ENCODE measurements at regions not wholly inside any gene's neighbourhood (a gene's known extent, or its start where the extent isn't known, plus 50 kb on each side); places are given as distances from the start of the nearest gene placed in this dataset.

DNA sequence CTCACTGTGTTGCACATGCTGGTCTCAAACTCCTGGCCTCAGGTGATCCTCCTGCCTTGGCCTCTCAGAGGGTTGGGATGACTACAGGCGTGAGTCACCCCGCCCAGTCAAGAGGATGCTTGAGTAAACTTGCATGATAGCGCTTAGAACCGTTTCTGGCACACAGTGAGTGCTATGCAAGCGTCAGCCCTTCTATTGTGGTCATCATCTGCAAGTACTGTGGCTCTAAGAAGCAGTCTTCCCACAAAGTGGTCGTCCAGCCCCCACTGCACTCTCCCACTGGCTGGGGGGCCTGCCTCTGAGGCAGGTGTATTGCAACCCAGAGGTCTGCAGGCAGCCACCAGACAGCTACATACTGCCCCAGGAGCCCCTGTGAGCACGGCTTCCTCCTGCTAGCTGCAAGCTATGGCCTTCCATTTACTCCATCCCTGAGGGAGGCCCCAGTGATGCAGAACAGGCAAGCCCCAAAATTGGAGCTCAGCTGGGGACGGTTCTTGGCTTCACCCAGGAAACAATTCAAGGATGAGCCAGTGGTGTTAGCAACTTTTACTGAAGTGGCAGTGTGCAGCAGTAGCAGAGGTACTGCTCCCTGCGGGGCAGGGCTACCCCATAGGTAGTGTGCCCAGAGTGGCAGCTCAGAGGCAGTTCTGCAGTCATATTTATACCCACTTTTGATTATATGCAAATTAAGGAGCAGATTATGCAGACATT is 95.4 kb downstream of the LSM3 start:
- no peak for DNase-seq

DNA sequence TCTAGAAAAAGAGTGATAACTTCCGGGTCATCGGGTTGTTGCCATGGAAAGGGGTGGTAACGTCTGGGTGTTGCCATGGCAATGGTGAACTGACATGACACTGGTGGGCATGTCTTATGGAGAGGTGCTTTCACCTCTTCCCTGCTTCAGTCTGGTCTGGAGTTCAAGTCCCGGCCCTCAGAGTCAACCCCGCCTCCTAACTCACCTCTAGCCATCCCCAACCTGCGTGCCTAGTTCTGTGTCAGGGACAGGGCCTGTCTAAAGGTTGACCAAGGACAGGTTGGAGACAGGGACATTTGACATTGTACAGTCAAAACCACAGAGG is 96.0 kb downstream of the LSM3 start:
- DNase-seq, result no peak

DNA sequence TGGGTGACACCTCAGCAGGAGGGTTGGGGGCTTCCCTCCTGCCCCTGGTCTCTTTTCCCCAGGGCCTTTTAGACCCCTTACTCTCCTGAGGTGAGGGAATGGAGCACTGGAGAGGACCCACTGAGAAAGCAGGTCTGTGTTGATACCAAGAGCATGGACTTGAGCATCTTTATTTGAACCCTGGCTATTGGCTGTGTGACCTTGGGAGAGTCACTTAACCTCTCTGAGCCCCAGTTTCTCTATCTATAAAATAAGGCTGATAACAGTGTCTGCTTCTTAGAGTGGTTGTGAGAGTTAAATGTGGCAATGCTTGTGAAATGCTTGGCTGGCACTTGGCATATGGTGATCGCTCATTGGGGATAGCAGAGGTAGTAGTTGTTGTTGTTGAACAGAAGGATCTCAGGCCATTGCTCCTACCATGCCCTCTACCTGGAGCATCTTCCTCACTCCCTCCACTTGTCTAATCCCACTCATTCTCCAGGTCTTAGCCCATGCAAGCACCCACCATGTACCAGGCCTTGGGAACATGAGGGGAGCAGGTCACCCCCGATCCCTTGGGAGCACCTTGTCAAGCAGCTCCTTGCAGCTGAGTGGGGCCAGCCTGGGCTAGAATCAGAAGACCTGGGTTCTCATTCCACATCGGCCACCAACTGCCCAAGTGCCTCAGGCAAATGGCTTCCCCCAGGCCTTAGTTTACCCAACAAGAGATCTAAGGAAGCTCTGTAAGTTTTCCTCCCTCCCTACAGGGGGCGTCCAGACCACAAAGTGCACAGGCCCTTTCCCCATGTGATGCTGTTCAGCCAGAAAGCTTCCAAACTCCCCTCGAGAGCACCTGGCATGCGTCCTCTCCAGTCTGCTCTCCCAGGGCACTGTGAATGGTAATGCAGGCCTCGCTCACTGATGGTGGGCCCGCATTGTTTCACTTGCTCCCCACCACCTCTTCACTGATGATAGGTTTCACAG is 96.7 kb downstream of the LSM3 start:
- no peak for DNase-seq

DNA sequence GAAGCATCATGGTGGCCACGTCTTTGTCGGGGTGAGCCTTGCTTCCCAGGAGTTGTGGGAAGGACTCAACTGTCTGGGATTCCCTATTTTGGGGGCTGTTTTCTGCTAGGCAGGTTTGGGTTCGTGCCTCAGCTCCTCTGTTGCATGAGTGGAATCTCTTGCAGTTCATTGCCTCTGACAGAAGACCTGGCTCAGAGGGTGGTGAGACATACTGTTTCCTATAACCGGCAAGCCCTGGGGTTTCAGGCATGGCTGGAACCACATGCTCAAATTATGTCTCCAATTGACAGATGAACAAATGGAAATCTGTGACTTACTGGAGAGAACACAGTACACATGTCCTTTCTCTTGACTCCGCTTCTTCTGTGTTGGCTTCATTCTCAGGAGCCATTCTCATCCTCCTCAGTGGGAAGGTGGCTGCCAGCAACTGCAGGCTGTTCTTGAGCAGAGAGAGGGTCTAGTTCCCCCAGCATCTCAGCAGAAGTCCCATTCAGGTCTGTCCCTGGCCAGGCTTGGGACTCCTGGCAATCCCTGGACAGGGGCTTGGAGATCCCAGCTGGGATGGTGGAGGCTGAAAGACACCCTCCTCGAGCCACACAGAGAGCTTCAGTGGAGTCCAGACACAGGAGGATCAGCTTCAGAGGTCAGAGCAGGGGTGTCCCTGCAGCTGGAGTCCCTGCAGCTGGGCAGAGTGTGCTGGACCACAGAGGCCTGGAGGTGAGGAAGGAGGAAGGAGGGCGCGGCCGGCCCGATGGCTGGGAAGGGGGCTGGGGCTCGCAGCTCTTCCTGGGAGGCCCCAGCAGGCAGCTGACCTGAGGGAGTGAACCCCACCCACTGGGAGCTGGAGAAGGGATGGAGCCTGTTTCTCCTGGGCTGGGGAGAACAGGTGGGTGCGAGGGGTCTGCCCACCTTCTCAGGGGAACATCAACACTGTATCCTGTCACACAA is 97.6 kb downstream of the LSM3 start:
- no peak for DNase-seq

DNA sequence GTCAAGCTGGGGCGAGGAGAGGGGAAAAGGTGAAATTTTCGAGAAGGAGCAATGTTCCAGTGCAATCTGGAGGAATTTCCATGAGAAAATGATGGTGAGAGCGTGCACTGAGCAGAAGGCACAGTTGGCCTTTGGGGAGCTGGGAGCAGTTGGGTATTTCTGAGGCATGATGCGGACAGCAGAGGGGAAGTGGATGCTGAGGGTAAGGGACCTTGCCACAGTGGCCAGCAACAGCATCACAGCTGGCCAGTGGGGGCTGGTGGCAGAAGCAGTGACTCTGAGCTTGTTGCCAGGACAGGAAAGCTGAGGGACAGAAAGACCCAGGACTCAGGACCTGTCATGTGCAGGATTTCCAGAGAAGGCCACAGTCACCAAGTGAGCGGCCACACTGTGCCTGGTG is 98.9 kb downstream of the LSM3 start:
- DNase-seq, result no peak

DNA sequence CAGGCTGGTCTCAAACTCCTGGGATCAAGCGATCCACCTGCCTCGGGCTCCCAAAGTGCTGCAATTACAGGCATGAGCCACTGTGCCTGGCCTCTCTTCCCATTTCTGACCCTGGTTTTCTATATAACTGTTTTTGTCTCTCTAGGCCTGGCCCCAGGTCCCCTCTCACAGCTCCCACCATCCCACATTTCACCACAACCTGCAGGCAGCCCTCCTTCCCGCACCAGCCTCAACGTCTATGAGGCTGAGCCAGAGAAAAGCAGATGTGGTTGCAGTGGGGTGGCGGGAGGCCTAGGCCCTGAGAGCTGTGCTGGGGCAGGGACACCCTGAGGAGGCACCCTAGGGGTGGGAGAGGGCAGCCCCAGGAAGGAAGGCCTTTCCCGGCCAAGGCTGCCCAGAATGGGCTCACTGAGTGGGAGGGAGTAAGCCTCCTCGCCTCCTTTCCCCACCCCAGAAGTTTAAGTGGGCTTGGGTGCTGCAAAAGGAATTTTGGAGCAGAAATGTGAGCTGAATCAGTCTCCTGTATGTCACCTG is 99.7 kb downstream of the LSM3 start:
- DNase-seq, result no peak

DNA sequence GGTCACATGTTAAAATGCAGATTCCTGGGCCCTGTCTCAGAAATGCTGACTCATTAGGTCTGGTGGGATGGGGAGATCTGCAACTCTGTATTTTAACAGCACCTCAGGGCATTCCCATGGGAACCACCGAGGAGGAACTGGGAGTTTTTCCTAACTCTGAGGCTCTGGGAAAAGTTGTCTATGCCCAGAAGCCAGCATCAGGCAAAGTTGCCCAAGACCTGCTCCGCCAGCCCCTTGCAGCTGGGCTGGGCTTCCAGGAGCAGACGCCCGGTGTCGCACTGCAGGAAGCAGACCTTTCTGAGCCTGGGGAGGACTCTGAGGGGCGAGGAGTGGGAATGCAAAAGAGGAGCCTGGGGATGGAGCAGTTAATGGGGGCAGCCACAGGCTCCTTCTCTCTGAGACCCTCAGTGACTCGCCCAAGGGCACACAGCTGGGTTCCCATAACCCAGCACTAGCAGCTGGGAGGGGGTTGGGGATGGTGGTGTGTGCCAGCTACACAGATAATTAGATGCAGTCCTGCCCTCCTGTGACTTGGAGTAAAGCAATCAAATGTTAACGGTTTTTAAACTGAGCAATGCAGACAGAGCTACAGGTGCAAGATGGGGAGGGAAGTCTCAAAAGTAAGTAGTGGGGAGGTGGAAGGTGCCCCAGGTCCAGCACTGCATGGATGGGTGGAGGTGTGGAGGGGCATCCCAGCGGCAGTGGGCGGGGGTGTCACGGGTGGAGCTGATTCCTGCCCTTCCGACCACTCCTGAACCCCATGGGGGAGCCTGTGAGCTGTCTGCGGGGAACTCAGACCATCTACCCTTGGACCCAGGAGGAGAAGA is 100.4 kb downstream of the LSM3 start:
- DNase-seq, result no peak

DNA sequence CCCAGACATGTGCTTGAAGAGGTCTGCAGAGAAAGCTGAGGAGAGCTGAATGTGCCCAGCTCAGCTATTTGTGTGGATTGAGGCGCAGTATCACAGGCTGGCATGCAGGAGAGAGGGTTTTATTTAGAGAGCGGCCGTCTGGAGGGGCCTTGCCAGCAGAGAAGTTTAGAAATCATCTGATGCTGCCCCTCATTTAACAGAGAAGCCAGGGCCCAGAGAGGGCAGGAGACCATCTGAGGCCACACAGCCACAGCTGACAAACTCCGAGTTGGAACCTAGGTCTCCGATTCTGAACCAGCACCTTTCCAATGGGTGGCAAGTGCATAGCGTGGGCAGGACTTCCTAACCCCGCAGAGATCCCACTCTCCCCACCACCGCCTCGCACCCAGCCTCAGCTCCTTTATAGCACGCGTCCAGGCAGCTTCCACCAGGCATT is 101.0 kb downstream of the LSM3 start:
- no peak for DNase-seq

DNA sequence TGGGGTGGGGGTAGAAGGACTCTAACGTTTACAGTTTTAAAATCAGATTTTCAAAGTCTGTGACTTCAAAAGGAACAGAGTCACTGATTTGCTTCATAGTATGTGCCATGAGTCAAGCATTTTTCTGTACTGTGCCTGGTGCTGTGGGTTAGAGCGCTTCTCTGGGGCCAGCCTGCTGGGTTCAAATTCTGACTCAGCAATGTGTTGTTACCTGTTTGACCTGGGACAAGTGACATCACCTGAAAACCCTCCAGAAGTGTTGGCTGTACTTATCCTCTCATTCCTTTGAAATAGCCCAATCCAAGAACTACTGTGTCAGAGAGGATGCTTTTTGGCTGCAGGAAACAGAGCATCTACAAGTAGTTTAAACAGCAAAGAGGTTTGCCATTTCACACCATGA is 101.7 kb downstream of the LSM3 start:
- DNase-seq, result no peak

DNA sequence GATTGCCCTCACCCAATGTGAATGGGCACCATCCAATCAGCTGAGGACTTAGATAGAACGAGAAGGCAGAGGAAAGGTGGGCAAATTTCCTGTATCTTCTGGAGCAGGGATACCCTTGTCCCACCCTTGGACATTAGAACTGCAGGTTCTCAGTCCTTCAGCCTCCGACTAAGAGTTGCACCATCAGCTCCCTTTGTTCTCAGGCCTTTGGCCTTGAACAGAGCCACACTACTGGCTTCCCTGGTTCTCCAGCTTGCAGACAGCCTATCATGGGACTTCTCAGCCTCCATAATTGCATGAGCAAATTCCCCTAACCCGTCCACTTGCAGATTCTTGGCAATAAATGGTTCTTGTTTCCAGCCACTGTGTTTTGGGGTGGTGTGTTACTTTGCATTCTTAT is 102.4 kb downstream of the LSM3 start:
- DNase-seq, result no peak

DNA sequence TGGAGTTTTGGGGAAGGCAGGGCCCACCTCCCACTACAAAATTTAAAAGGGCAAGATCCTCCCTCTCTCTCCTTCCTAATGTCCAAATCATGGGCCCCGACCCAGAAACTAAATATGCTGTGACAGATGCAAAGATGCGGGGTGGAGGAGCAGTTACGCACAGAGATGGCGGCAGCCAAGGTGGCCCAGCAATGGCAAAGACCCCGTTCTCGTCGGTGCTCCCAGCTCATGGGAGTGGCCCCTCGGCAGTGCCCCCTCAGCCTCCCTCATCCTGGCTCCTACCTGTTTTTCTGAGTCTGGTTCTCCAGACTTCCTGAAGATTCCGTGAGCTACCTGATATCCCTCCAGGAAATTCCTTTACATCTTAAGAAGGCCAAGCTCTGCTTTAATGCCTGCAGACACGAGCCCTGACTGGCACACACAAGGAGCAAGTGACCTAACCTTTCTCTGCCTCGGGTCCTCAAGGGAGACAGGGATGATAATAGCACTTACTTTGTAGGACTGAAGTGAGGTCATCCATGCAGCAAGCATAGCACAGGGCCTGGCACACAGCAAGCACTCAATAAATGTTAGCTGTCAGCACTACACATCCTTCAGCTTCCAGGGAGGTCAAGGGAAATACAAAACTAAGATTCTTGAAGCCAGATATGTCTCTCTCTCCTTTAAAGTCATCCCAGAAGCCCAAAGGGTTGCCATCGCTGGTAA is 103.5 kb downstream of the LSM3 start:
- no peak for DNase-seq

DNA sequence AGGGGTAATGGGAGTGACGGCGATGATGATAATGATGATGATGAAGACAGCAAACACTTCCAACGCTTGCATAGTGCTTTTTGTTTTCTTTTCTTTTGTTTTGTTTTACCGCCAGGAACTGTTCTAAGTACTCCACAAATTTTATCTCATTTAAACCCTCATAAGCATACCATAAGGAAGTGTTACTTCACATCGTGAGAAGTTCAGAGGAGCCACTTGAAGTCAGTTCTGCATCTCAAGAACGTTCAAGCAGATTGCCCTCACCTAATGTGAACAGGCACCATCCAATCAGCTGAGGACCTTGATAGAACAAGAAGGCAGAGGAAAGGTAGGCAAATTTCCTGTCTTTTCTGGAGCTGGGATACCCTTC is 104.1 kb downstream of the LSM3 start:
- no peak for DNase-seq

DNA sequence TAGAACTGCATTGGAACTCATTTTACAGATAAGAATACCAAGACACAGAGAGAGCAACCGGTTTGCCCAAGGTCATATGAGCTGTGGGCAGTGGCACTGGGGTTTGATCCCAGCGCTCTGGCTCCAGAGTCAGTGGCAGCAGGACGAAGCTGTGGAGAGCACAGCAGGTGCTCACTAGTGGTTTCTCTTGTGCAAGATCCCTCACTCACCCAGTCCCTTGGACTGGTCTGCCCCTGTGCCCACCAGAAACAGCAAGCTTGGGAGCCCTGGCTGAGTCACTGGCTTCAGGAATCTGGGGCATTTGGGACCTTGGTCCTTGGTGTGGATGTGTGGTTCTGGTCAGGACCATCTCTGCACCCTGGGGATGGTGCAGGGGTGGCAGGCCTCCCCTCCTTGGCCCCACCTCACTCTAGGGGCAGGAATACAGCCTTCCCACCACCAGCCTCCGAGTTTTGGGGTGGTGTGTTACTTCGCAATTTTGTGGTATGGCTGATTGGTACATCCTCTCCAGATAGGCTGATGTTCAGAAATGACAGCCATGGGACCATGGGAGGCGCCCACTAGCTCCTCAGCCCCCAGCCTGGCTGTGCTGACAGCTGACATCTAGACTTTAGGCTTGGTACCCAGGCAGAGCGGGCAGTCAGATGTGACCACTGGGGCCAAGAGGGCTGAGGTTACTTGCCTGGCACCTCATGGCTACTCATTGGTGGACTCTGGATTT is 104.6 kb downstream of the LSM3 start:
- no peak for DNase-seq

DNA sequence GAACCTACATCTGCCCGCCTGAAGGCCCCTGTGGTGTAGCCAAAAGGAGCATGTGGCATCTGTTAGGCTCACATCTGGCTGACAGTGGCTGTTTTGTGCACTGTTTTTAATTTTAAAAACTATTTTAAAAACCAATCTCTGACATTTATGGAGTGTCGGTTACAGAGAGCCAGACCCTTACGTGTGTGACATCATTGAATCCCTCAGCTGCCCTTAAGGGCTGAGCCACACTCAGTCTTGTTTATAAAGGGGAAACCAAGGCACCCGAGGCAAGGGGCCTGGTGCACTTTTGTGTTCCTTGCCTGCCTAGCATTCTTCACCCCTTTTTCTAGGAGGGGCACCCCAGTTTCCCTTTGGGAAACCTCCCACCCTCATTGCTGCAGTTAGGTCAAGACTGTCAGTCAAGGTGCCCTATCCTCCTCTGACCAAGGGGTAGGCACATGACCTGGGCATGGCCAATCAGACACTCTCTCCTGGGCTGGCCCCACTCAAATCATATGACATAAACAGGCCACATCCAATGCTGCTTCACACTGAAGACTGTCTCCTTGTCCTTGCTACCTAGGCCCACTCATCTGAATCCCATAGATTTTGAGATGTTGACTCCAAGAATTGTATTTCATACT is 105.3 kb downstream of the LSM3 start:
- no peak for DNase-seq

DNA sequence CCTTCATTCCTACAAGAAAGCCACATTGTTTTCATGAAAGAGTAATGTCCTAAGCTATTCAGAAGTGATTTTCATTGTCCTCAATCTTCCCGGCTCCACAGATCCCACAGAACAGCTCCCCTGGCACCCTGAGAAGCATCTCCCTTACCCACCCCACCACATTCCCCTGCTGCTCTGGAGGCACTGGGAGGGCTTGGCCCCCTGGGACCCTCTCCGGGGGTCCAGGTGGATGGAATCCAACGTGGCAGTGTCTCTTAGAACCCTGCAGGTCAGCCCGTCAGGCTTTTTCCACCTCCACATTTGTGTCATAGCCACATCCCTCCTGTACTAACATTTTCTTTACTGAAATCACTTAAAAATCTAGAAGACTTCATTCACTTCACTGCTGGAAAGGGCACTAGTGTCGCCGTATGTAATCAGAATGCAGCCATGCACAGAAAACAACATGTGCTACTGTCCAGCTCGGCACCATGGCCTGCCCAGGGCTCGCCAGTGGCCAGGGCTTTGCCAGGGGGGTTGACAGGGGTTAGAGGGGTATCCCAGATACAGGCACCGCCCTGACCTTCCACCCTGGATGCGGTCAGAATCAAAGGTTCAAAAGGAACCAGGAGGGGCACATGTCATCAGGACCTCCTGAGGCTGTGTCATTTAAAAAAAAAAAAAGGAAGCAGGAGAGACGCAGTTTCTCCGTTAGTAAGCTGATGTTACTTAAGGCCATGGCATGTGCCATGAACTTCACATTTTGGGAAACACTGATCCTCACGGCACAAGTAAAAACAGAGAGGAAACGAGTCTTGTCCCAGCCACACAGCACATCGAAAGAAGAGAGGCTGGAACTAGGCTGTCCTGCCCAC is 106.3 kb downstream of the LSM3 start:
- DNase-seq, result no peak

DNA sequence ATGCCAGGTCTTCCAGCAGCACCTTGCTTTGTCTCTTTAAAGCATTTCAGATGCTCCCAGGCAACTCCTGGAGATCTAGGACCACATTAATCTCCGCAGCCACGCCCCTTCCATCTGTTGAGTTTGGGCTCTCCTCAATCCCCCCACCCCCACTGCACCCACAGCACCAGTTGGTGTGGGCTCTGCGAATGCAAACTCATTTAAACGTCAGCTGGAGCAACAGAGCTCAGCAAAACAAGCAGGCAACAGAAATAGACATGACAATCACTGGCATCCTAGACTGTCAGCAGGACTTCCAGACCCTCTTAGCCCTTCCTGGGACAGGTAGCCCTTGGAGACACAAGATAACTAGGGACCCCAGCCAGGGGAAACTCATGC is 106.9 kb downstream of the LSM3 start:
- DNase-seq, result no peak

DNA sequence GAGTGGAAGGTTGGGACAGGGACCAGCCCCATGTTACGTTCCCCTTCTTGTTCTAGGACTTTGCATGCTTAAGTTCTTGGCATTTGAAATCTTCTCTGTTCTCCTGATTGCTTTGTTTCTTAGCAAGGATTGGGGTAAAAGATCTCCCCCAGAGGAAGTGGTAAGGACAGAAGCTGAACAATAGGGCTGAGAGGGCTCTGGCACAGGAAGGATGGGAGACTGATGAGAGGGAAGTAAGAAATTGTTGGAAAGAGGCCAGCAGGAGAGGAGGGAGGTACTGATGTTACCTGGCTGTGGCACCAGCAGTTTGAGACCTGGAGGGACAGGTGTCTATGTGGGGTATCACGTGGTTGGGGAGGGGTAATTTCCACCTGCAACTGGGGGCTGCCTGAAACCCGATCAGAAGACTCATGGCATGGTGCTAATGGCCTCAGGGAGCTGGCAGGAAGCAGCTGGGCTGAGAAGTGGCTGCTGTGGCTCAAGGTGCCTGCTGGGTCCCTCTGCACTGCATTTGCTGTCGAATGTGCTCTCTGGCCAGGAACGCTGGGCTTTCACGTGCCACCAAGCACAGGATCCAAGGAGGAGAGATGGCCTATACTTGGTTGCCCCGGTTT is 108.4 kb downstream of the LSM3 start:
- no peak for DNase-seq

DNA sequence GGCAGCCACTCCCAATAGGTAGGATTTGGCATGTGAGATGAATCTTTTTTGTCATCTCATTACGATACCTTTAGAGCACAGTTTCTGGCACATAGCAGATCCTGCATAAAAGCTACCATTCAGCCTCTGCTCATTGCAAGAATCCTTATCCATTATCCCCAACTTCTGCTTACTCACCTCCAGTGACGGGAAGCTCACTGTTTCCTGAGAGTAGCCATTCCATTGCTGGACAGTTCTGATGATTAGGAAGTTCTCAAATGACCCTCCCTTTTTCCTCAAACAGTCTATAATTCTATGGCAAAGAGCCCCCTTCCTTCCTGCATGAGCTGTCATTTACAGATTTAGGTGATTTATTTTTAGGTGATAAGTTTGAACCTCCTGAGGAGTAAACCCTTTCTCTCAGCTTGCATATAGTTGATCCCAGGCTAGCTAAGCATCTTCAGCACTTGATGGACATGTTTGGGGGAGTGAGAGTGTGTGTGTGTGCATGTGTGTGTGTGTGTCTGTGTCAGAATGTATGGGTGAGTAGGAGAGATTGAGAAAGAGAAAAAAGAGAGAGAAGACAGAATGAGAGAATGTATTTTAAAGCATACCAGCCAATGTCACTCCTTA is 109.7 kb downstream of the LSM3 start:
- DNase-seq, result no peak

Data from fibroblast of skin of right biceps (primary cell).